ENCODE measurements at regions not wholly inside any gene's neighbourhood (a gene's known extent, or its start where the extent isn't known, plus 50 kb on each side); places are given as distances from the start of the nearest gene placed in this dataset.

- no peak overlapping the region for H3K4me3 ChIP-seq
- peak; percentile 38 to 61 for DNase-seq (ENCODE audit: low spot score in 2 of 2)
- TF ChIP-seq POLR2AphosphoS5 (IDR thresholded peaks at IDR 0.05) (no peak), EP300 (IDR thresholded peaks at IDR 0.05) (no peak), POLR2A (IDR thresholded peaks at IDR 0.05) (no peak), CTCF (IDR thresholded peaks at IDR 0.05) (no peak)
- H3K9me3 ChIP-seq, result no peaks in the 10 kb centered on the region
- peaks cover 25% of the 10 kb centered on the region for H3K4me1 ChIP-seq
- no peaks in the 10 kb centered on the region for H3K27me3 ChIP-seq
- 93% methylated on average over 10 of the region's 16 CpGs for WGBS
- no peaks in the 10 kb centered on the region for H3K36me3 ChIP-seq
- H3K27ac ChIP-seq, result no peak overlapping the region
These were observed 68.5 kb upstream of the HDAC4 start for GRCh38 chr2:239469106-239469960.

GRCh38 chr2:239468491-239469105 lies 67.8 kb upstream of the HDAC4 start:
- WGBS, result 93% methylated on average over 9 of the region's 10 CpGs
- no peaks in the 10 kb centered on the region for H3K9me3 ChIP-seq
- H3K4me3 ChIP-seq, result no peak overlapping the region
- H3K27me3 ChIP-seq, result no peaks in the 10 kb centered on the region
- DNase-seq (ENCODE audit: low spot score in 2 of 2), result peak; percentile 45 to 53
- TF ChIP-seq POLR2A (IDR thresholded peaks at IDR 0.05), result no peak
- no peak for TF ChIP-seq POLR2AphosphoS5 (IDR thresholded peaks at IDR 0.05)
- H3K4me1 ChIP-seq, result peaks cover 32% of the 10 kb centered on the region
- H3K36me3 ChIP-seq, result no peaks in the 10 kb centered on the region
- H3K27ac ChIP-seq, result no peak overlapping the region

- Histone ChIP-seq H3K9me3 (no peaks in the 10 kb centered on the region), H3K4me1 (peaks cover 38% of the 10 kb centered on the region), H3K36me3 (no peaks in the 10 kb centered on the region), H3K4me3 (no peak overlapping the region), H3K27me3 (no peaks in the 10 kb centered on the region), H3K27ac (no peak overlapping the region)
- TF ChIP-seq CTCF (IDR thresholded peaks at IDR 0.05) (no peak), EP300 (IDR thresholded peaks at IDR 0.05) (no peak), POLR2AphosphoS5 (IDR thresholded peaks at IDR 0.05) (no peak), POLR2A (IDR thresholded peaks at IDR 0.05) (no peak)
- DNase-seq (ENCODE audit: low spot score in 2 of 2), result peak; percentile 31 to 54
- WGBS, result 95% methylated on average over 12 of the region's 12 CpGs
These were observed 67.2 kb upstream of the HDAC4 start for GRCh38 chr2:239467956-239468490.

GRCh38 chr2:239467281-239467955 lies 66.6 kb upstream of the HDAC4 start:
- peak; percentile 18 to 26 for DNase-seq (ENCODE audit: low spot score in 2 of 2)
- TF ChIP-seq POLR2AphosphoS5 (IDR thresholded peaks at IDR 0.05) (no peak), POLR2A (IDR thresholded peaks at IDR 0.05) (no peak), CTCF (IDR thresholded peaks at IDR 0.05) (no peak), EP300 (IDR thresholded peaks at IDR 0.05) (no peak)
- Histone ChIP-seq H3K9me3 (no peaks in the 10 kb centered on the region), H3K4me1 (peaks cover 40% of the 10 kb centered on the region), H3K27ac (no peak overlapping the region), H3K4me3 (no peak overlapping the region), H3K27me3 (no peaks in the 10 kb centered on the region), H3K36me3 (no peaks in the 10 kb centered on the region)
- 91% methylated on average over 7 of the region's 7 CpGs for WGBS

GRCh38 chr2:239466755-239467271 lies 66.0 kb upstream of the HDAC4 start:
- 85% methylated on average over 14 of the region's 14 CpGs for WGBS
- Histone ChIP-seq H3K27me3 (no peaks in the 10 kb centered on the region), H3K4me1 (peaks cover 40% of the 10 kb centered on the region), H3K9me3 (no peaks in the 10 kb centered on the region), H3K36me3 (no peaks in the 10 kb centered on the region), H3K27ac (no peak overlapping the region), H3K4me3 (no peak overlapping the region)
- no peak for TF ChIP-seq EP300 (IDR thresholded peaks at IDR 0.05)
- no peak for TF ChIP-seq CTCF (IDR thresholded peaks at IDR 0.05)
- no peak for TF ChIP-seq POLR2AphosphoS5 (IDR thresholded peaks at IDR 0.05)
- TF ChIP-seq POLR2A (IDR thresholded peaks at IDR 0.05), result no peak
- peak; percentile 60 to 73 for DNase-seq (ENCODE audit: low spot score in 2 of 2)

Measured in suprapubic skin (tissue), 4 donors.